ENCODE measurements at regions not wholly inside any gene's neighbourhood (a gene's known extent, or its start where the extent isn't known, plus 50 kb on each side); places are given as distances from the start of the nearest gene placed in this dataset.

DNA sequence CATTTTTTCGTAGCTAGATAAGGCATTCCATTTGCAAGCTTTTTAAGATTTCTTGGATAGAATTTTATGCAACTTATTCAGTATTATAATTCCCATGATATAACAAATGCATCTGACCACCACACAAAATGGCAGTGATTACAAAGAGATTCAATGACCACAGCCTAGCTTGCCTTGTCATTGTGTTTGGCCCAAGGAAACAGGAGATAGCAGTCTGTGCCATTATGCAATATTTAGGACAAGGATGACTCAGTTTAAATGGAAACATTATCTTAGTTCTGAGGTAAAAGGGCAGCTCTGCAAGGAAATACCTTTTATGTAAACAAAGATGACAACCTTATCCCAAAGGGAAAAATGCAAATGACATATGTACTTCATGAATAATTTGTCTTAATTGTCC is 89.8 kb downstream of the NUDT12 start:
- Histone ChIP-seq H3K14ac (ENCODE audit: insufficient read length) (no peak overlapping the region), H3K27me3 (replicated peaks in 1 of 4; ENCODE audit: control insufficient read depth in 3 of 4, extremely low read depth in 1 of 4, insufficient read depth in 3 of 4, low read length in 3 of 4) (no peaks in the 10 kb centered on the region), H3K4ac (replicated peaks; ENCODE audit: insufficient read length, low read depth, low read length) (no peak overlapping the region), H2BK5ac (ENCODE audit: low read depth, low read length) (no peak overlapping the region), H3K36me3 (ENCODE audit: control insufficient read depth in 2 of 4, insufficient read depth in 4 of 4, low read length in 3 of 4) (no peaks in the 10 kb centered on the region), H3K4me2 (ENCODE audit: insufficient read depth in 1 of 2, low read depth in 2 of 2, low read length in 2 of 2) (no peak overlapping the region), H3K56ac (replicated peaks; ENCODE audit: insufficient read length, low read depth, low read length) (no peak overlapping the region), H3K27ac (ENCODE audit: low read depth, low read length) (no peak overlapping the region), H3K18ac (ENCODE audit: extremely low read depth, low read length) (no peak overlapping the region), H3K79me1 (ENCODE audit: low read depth, low read length) (no peaks in the 10 kb centered on the region), H3K23me2 (ENCODE audit: low read depth, low read length) (no peaks in the 10 kb centered on the region; the same call in 1 of the 2 replicates), H3K23ac (ENCODE audit: insufficient read length) (no peak overlapping the region), H3K9ac (replicated peaks in 1 of 4; ENCODE audit: extremely low read depth in 1 of 4, low read depth in 3 of 4, low read length in 3 of 4) (no peak overlapping the region), H3K9me3 (ENCODE audit: insufficient read depth in 2 of 2, low read depth in 1 of 2, low read length in 1 of 2) (no peaks in the 10 kb centered on the region), H3K4me3 (ENCODE audit: extremely low read depth in 1 of 4, insufficient read depth in 2 of 4, low read depth in 3 of 4, low read length in 4 of 4) (no peak overlapping the region), H2BK120ac (replicated peaks; ENCODE audit: low read depth, low read length) (no peak overlapping the region), H2BK15ac (ENCODE audit: low read length) (no peak overlapping the region), H2AK5ac (ENCODE audit: low read depth, low read length) (no peak overlapping the region), H2AFZ (ENCODE audit: low read length) (no peak overlapping the region), H4K5ac (ENCODE audit: insufficient read length, low read depth, low read length) (no peak overlapping the region), H3K79me2 (ENCODE audit: control insufficient read depth in 1 of 2, insufficient read depth in 2 of 2, low read length in 2 of 2) (no peaks in the 10 kb centered on the region), H2BK12ac (ENCODE audit: low read depth, low read length) (no peak overlapping the region), H4K20me1 (replicated peaks in 1 of 2; ENCODE audit: control insufficient read depth in 1 of 2, insufficient read depth in 2 of 2, low read length in 2 of 2) (no peaks in the 10 kb centered on the region), H2BK20ac (ENCODE audit: low read length) (no peak overlapping the region), H3K4me1 (replicated peaks in 1 of 4; ENCODE audit: control insufficient read depth in 3 of 4, insufficient read depth in 4 of 4, low read length in 3 of 4) (peaks cover 0 to 4% (median 0%) of the 10 kb centered on the region in 4 experiments; a peak in 1 of 7 replicates), H4K91ac (replicated peaks; ENCODE audit: insufficient read length, low read length) (no peak overlapping the region), H4K8ac (ENCODE audit: extremely low read depth, insufficient read depth, low read length) (no peak overlapping the region)
- TF ChIP-seq, protein P1, sequence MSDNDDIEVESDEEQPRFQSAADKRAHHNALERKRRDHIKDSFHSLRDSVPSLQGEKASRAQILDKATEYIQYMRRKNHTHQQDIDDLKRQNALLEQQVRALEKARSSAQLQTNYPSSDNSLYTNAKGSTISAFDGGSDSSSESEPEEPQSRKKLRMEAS (IDR thresholded peaks at IDR 0.05) = no peak
- CTCF ChIA-PET (ENCODE audit: partially characterized antibody) = interaction anchor here (0.6 to 2.0 kb wide), 7 partner anchors 12 to 257 kb away, joined by 3 to 8 read pairs (median 4); no protein-coding TSS in a partner anchor
- 86% methylated on average over 1 of the region's 1 CpG; no CpG with 5 or more reads in 1 of the 2 experiments for WGBS, 2 experiments (ENCODE audit: extremely low coverage in 1 of 2, insufficient coverage in 1 of 2, insufficient read length in 1 of 2, insufficient replicate concordance in 2 of 2, low coverage in 1 of 2, low lambda C conversion rate in 2 of 2, missing lambda C conversion rate in 1 of 2)
- DNase-seq (ENCODE audit: low read depth in 1 of 2, low spot score in 2 of 2) (no peak), FAIRE-seq (no peak)
- POLR2A ChIA-PET (ENCODE audit: partially characterized antibody) = no interaction called here
